HG03469 (cell line): ENCODE measurements at regions not wholly inside any gene's neighbourhood (a gene's known extent, or its start where the extent isn't known, plus 50 kb on each side); places are given as distances from the start of the nearest gene placed in this dataset.
A peak's percentile ranks its signal among the peaks of the same experiment; 100 is the strongest.
"Not testable (repeated sequence)": the region's sequence is repeated elsewhere in the genome, so short reads cannot be mapped to it uniquely, and the experiment has no call there.

Source experiments
- ATAC-seq: cut with Tn5 transposase; IDR thresholded peaks from one replicate; pipeline ENCODE4 v1.9.1; 2021; ENCODE audit warnings: mild to moderate bottlenecking, moderate library complexity, moderate number of reproducible peaks; ENCODE audit not compliant: unreplicated experiment

DNA sequence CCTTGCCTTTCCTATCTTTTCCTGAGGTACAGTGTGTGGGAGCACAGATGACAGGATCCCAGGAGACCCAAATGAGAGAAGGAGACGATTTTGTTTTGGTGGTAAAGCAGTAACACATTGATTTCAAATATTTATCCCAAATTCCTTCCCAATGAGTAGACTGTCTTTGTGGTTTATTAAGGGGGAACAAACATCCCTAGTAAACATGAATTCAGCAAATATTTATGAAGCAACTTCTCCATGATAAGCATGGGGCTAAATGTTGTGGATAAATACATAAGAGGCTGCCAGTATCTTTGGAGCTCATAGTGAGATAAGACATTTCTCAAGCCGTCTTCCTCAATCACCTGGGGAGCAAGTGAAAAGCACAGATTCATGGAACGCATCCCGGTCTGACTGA, 460.8 kb upstream of the CFAP20DC start:
- ATAC-seq, result no peak

DNA sequence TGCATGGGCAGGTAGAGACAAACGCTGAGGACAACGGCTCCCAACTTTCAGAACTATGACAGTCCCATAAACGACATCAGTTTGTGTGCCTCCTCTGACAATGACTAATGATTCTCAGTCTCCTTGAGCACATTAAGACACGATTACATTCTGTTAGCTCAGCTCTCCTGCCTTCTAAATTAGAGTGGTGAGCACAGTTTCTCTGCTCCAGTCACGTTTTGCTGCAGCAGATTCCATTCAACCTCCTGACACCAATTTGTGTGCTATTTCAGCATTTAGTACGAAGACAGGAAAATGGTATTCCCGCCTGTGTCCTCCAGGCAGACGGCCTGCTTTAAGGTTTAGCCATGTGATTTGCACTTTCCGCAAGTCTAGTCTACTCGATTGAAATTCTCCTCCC, 458.4 kb upstream of the CFAP20DC start:
- no peak for ATAC-seq

DNA sequence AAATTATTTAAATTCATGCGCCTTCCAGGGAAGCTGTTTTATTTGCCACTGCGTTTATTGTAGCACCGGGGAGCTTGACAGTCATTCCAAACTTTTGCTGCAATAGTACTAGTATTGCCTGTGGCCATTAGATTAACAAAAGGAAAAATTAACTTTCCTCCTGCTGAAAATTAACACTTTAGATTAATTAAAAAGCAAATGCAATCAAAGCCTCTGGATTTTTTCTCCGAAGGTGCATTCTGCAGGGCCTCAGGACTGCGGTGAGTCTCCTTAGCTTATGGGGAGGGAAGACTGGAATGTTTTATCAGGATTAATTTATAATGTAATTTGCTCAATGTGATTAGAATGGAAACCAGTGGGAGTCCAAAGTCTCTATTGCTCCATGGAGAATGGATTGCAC, 456.4 kb upstream of the CFAP20DC start:
- ATAC-seq, result no peak

DNA sequence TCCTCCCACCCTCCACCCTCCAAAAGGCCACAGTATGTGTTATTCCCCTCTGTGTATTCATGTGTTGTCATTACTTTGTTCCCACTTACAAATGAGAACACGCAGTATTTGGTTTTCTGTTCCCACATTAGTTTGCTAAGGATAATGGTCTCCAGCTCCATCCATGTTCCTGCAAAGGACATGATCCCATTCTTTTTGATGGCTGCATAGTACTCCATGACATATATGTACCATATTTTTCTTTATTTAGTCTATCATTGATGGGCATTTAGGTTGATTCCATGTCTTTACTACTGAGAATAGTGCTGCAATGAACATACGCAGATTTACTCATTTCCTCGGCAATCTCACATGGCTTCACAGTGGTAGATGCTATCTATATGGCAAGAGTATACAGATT, 453.6 kb upstream of the CFAP20DC start:
- no peak for ATAC-seq

DNA sequence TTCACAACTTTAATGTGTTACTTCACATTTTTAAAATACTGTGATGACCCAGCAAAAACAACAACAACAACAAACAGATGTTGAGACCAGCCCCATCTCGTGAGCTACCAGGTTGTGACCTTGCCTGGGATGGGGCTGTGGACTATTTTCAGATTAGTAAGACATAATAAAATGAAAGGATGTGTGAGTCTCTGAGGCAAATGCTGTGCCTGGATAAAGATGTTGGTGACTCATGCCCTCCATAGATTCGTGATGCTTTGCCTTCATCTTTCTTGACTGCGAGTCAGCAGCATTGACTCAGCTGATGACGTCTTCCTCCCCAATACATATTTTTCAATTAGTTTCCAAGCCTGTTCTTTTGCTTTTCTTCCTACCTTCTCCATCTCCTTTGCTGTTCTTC, 453.0 kb upstream of the CFAP20DC start:
- ATAC-seq, result no peak

DNA sequence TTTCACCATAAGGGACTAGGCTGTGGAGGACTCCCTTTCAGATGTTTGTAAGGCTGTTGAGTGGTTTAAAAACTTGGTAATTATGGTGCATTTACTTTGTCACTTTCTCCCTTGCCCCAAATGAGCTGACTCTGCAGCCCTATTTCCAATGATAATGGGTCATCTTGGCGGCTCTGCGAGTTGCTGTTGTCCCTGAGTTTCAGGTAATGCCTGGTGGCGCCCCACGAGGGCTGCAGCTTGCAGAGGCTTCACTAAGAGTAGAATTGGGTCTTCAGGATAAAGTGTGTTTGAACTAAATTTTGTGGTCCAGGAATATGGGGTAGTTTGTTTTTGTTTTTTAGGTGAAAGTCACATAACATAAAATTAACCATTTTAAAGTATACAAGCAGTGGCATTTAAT, 450.1 kb upstream of the CFAP20DC start:
- no peak for ATAC-seq

DNA sequence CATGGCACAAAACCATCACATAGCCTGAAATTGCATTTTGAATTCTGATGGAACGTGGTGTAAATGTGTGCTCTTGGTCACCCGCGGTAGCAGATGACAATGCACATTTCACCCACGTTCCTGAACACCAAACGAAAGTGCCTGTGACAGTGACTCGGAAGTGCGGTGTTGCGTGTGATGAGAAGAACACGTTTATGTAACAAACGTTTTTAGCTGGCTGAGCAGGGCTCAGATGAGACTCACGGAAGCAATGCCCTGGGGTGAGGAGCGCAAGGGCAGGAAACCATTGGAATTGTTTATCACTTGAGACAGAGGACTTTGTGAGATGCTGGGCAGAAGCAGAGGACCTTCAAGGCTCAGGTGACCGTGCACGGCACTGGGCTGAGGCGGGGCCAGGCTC, 449.2 kb upstream of the CFAP20DC start:
- ATAC-seq, result no peak

DNA sequence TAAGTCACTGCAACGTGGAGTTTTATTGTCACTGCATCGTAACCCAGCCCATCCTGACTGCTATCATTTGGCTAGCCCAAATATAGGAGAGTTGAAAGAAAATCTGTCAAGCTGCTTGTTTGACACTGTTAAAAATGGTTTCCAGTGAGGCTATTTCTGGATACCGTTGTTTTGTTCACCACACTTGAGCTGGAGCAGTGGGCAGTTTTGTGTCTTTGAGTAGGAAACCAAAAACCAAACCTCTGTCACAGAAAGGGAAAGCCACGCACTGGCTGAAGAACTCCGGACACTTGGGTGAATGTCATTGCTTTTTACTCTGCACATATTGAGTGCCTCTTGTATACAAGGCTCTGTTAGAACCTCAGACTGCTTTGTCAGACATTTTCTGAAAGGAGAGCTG, 446.4 kb upstream of the CFAP20DC start:
- no peak for ATAC-seq

DNA sequence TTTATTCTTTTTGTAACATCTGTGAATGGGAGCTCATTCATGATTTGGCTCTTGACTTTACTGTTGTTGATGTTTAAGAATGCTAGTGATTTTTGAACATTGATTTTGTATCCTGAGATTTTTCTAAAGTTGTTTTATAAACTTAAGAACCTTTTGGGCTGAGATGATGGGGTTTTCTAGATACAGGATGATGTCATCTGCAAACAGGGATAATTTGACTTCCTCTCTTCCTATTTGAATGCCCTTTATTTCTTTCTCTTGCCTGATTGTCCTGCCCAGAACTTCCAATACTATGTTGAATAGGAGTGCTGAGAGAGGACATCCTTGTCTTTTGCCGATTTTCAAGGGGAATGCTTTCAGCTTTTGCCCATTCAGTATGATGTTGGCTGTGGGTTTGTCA, 445.1 kb upstream of the CFAP20DC start:
- ATAC-seq, result not testable (repeated sequence)

DNA sequence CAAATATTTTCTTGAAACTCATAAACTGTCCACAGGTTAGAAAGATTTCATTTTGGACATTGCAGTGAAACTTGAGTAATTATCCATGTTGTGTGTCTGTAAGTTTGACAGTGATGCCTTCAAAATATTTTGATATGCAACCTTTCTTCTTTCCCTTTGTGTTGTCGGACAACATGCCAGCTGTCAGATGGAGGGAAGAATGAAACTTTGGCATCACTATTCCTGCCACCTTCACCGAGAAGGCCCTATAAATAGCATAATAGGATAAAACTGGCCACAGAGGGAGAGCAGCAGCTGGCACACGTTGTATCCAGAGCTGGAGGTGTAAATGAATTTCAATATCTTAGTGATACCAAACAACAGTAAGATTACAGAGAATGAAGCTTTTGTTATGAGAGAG, 436.7 kb upstream of the CFAP20DC start:
- no peak for ATAC-seq

DNA sequence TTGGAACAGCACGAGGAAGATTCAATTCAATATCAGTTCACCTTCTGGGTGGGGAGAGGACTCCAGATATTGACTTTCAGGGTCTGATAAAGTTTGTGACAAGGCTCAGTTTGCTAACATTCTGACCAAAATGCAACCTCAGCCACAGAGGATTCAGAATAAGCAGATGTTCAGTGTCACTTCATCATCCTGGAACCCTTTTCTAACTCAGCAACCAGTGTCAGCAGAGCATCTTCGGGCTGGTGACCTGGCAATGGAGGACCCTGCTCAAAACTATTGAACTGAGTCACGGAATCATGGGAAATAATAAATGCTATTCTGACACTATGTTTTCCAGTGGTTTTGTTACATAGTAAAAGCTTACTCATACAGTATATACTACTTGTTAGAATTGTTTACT, 433.4 kb upstream of the CFAP20DC start:
- ATAC-seq, result no peak

DNA sequence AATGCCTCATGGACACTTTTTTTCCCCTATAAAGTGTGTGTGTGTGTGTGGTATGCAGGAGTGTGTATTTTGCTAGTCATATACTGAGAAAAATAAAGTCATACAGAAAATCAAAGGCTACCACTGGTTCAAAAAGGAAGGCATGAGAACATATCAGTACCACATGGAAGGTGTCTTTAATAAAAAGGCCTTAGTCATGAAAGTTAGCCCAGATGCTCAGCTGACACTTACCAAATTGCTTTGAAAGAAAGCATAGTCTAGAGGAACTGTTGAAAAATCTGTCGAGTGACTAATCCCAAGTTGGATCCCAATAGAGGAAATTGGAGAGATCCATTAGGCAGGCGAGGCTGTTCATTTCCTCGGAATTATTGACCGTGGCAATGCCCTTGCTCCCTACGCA, 432.9 kb upstream of the CFAP20DC start:
- ATAC-seq, result no peak

DNA sequence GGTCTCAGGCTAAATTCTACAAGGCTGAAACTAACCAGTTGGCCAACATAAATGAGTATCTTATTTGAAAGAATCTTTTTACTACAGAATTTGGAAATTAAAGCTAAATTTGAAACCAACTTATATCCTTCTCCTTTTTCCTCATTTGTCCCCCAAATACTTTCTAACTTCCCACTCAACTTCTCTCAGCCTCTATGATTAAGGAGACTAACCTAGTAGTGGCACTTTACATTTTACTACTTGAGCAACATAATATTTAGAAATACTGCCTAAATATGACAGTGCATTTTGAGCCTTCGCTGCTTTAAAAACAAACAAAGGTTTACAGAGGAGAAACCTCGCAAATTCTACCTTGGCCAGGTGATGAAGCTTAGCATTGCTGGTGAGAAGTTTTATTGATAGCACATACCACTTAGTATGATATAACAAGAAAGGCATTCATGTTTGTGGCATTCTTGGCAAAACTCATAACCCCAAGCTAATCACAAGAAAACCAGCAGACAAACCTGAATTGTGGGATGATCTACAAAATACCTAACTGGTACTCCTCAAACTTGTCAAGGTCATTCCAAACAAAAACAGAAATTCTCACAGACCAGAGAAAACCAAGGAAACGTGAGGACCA, 432.1 kb upstream of the CFAP20DC start:
- ATAC-seq, result no peak

DNA sequence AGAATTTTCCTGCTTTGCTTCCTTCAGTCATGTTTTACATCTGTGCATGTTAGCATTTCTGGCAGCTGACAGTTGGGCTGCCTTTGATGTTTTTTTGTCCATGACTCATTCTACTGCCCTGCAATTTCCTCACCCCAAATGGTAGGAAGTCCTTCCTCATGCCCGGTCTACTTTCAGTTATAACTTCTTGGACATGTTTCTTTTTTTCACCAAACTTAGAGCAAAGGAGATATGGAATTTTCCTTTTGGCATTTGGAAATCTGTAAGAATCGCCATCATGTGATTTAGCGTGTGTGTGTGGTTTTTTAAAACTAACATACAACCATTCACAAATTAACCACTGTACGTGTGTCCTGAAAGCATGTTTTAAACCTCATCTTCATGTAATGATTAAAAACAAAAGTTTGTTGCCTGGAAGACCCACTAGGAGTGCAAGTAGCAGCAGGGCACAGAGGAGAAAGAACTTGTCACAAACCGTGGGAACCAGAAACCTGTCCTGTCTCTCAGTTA, 430.7 kb upstream of the CFAP20DC start:
- ATAC-seq, result peak; percentile 46

DNA sequence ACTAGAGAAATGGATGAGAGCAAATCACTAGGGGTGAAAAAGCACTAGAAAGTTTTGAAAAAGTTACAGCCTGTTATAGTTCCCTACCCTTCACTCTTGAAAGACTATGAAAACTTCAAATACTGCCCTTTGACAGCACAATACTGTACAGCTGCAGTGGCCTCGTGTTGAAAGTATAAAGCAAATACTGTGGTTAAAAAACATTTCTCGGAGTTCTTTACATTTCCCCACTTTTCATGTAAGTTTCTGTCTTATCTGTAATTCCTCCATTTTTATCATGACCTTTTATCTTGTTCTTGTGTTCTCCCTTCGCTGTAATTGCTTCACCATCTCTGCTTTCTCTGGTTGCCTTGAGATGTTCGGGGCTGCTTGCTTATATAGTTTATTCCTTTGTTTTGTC, 423.8 kb upstream of the CFAP20DC start:
- ATAC-seq, result no peak

DNA sequence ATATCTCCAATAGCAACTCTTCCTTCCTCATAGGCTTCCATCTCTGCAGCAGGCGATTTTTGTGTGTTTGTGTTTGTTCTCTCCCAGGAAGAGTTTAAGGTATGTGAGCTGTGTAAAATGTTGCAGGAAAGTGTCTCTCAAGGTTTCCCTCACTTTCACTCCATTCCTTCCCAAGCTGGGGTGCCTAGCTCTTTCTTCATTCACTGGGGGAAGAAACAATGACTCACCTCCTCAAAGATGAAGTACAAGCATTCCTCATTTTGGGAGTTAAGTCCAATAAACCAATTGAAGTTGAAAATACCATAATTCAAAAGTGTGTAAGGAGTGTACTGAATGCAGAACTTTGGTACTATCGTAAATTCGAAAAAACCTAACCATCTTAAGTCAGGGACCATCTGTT, 422.7 kb upstream of the CFAP20DC start:
- no peak for ATAC-seq

DNA sequence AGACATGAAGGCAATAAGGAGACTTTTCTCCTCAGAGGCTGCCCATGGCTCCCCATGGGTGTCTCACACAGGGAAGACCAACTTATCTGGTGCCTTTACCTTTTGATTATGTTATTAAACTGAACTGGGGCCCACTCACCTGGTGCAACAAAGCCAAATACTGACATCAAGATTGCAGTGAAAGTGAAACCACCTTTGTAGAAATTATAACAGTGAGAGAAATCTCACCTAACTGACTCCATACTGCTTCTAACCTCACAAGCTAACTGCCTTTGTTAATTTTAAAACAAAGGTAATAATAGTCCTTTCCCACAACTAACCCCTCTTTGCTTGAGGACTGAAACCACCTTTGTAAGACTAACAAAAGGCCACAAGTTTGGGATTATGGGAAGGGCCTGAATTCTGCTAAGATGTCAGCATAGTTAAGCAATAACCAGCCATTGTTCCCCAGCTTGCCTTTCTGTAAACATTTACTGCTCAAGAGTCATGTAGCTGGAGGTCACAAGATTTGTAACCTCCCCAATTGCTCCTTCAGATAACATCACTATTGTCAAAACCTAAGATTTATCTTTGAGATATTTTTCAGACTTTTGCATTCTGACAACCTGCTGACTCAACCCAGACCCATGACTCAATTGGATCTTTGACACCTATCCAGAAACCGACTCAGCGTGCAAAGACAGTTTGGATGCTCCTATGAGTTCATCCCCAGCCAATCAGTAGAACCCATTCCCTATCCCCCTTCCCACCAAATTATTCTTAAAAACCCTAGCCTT, 420.3 kb upstream of the CFAP20DC start:
- no peak for ATAC-seq

DNA sequence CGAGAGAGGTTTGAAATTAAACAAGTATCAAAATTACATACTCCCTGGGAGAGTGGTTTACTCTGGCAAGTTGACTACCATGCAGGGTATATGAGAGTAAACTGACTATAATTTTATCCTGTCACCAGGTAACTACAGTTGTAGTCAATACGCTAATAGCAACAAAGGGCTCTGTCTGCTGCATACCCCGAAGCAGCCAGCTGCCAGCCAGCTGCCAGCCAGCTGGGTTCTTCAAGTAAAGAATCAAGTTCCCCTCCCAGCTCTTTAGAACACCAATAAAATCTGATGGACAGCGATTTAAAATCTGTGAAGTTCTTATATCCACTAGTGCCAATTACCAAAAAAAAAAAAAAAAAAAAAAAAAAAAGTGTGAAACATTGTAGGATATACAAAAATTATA, 417.7 kb upstream of the CFAP20DC start:
- no peak for ATAC-seq

DNA sequence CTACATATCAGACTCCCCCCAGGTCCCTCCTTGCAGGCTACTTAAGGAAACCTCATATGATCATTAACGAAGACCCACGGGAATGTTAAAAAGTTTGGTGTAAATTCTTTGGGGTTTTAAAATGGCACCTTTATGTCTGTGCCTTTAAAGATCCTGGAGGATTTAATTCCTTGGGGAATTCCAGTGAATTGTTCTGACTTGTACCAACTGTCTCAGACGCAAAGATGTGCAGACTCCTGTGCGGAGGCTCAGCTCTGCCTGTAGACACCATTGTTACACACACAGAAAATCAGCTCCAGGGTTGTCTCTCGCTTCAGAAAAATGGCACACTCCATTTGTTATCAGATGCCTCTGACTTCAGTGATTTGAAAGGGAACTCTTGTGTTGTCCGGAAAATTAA, 414.4 kb upstream of the CFAP20DC start:
- ATAC-seq, result no peak

DNA sequence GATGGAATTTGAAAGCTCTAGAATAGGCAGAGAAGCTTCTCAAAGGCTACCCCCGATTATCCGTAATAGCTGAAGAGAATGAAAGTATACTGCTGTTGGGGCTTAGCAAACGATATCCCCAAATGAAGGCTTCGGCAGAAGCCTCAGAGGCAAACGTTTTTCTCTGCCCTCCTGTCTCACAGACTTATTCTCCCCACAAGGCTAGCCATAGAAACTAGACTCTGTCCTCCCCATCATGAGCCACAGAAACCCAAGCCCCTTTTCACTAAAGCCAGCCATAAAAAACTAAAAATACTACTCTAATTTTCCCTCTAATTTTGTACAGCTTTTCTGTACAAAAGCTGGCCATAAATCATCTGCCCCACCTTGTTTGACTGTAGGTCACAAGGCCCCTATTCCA, 413.4 kb upstream of the CFAP20DC start:
- no peak for ATAC-seq

DNA sequence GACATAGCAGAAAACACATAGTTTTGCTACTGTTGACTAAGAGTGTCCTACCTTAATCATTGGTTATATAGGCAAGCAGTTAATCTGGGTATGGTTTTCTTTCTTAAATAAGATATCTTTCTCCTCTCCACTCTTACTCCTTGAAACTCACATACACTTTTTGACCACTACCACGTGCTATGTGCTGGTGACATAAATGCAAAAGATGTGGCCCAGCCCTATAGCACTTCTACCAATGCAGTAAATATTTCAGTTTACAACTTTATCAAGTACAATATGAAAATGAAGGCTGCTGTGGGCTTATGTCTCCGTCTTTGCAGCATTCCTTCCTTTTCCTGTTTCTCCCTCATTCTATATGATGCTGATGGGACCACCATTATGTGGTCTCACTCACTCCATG, 410.2 kb upstream of the CFAP20DC start:
- no peak for ATAC-seq

DNA sequence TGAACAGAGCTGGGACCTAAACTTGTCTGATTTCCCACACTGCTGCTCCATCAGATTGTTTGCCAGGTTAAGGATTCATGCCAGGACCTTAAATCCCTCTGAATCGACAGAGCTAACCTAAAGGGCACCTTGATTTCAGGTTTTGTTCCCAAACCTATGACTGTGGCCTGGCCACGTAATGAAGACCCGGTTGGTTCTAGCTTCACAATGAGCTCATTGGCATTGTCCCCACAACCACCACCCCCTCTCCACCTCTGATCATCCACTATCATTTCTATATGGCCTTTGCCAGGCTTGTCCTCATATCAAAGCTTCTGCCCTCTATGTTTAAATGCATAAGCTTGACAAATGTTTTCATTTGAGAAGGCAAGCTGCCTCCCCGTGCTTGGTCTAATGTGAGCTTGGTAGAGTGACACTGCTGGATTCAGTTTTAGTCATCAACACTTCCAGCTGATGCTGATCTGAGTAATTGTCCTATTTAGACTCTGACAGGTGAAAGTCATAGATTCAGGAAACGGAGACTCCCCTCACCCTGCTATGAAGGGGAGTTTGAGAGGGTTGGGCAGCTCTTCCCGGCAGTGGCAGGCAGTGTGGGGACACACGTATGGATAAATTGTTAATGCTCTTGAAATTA, 407.1 kb upstream of the CFAP20DC start:
- ATAC-seq, result peak; percentile 89
